DND-41 (cell line): ENCODE measurements at regions not wholly inside any gene's neighbourhood (a gene's known extent, or its start where the extent isn't known, plus 50 kb on each side); places are given as distances from the start of the nearest gene placed in this dataset.

ENCODE experiments used
- EZH2 ChIP-seq: IDR thresholded peaks from 3 replicates; pipeline ENCODE4 v1.6.1; 2012; ENCODE audit warnings: borderline replicate concordance, low read depth, mild to moderate bottlenecking, moderate library complexity, low read length, inconsistent platforms; ENCODE audit not compliant: severe bottlenecking
- TF ChIP-seq, protein P1 (sequence below): IDR thresholded peaks from 2 replicates; pipeline ENCODE4 v1.5.1; 2012; ENCODE audit warnings: borderline replicate concordance, low read length, moderate library complexity, mild to moderate bottlenecking; ENCODE audit not compliant: poor library complexity, severe bottlenecking; ENCODE audit errors: extremely low read depth

DNA sequence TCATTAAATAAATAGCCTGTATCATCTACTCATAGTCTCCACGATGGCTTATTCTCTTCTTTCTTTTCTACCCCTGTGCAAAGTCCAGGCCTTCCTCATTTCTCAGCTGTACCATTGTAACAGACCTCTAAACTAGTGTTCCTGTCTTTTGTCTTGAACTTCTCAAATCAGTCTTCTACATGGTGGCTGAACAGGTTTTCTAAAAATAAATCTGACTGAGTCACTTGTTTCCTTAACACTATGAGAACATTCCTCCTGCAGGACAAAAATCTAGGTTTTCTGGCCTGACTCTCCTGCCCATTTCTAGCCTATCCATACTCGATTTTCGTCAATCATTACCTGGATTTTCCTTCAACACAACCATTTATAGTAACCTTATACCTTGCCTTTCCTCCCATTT is 1080.8 kb upstream of the TENM4 start:
- TF ChIP-seq, protein P1, sequence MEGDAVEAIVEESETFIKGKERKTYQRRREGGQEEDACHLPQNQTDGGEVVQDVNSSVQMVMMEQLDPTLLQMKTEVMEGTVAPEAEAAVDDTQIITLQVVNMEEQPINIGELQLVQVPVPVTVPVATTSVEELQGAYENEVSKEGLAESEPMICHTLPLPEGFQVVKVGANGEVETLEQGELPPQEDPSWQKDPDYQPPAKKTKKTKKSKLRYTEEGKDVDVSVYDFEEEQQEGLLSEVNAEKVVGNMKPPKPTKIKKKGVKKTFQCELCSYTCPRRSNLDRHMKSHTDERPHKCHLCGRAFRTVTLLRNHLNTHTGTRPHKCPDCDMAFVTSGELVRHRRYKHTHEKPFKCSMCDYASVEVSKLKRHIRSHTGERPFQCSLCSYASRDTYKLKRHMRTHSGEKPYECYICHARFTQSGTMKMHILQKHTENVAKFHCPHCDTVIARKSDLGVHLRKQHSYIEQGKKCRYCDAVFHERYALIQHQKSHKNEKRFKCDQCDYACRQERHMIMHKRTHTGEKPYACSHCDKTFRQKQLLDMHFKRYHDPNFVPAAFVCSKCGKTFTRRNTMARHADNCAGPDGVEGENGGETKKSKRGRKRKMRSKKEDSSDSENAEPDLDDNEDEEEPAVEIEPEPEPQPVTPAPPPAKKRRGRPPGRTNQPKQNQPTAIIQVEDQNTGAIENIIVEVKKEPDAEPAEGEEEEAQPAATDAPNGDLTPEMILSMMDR, result no peak
- no peak for TF ChIP-seq EZH2
